Astrocyte of the cerebellum (primary cell): ENCODE measurements at regions not wholly inside any gene's neighbourhood (a gene's known extent, or its start where the extent isn't known, plus 50 kb on each side); places are given as distances from the start of the nearest gene placed in this dataset.

ENCODE experiments used
- DNase-seq: peaks from one replicate; pipeline ENCODE4 v3.0.0-alpha.2; 2011; ENCODE audit warnings: low read depth
- H3K4me3 ChIP-seq: 2 replicates; pipeline ENCODE4 v1.5.1; 2011; ENCODE audit warnings: mild to moderate bottlenecking, low read depth, low read length, moderate library complexity
- in situ Hi-C: cut with HindIII; loops from 2 replicates; pipeline ENCODE4 v1.10.0; 2017; ENCODE audit warnings: low sequenced_read_pairs
- TF ChIP-seq, protein P1 (sequence below): IDR thresholded peaks from 2 replicates; pipeline ENCODE4 v1.5.1; 2012; ENCODE audit warnings: low read length, low read depth, moderate library complexity, mild to moderate bottlenecking; ENCODE audit errors: missing control alignments

DNA sequence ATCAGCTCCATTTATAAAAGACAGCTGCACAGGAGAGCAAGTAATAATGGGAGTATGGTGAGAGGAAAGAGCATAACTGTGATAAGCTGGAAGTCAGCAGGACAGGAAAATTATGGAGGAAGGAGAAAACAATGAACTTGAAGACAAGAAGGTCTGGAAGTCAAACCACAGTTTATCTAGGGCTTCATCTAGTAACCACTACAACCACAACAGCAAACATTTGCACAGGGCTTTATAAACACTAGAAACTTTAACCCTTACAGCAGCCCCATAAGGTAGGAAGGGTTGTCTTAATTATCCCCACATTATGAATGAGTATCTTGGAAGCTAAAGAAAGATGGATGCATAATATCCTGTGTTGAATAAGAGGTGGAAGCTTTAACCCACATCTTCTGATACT lies 820.8 kb downstream of the IGSF11 start:
- no peak for DNase-seq
- H3K4me3 ChIP-seq = no peak overlapping the region
- TF ChIP-seq, protein P1, sequence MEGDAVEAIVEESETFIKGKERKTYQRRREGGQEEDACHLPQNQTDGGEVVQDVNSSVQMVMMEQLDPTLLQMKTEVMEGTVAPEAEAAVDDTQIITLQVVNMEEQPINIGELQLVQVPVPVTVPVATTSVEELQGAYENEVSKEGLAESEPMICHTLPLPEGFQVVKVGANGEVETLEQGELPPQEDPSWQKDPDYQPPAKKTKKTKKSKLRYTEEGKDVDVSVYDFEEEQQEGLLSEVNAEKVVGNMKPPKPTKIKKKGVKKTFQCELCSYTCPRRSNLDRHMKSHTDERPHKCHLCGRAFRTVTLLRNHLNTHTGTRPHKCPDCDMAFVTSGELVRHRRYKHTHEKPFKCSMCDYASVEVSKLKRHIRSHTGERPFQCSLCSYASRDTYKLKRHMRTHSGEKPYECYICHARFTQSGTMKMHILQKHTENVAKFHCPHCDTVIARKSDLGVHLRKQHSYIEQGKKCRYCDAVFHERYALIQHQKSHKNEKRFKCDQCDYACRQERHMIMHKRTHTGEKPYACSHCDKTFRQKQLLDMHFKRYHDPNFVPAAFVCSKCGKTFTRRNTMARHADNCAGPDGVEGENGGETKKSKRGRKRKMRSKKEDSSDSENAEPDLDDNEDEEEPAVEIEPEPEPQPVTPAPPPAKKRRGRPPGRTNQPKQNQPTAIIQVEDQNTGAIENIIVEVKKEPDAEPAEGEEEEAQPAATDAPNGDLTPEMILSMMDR = no peak
- in situ Hi-C loops = no loop called here

DNA sequence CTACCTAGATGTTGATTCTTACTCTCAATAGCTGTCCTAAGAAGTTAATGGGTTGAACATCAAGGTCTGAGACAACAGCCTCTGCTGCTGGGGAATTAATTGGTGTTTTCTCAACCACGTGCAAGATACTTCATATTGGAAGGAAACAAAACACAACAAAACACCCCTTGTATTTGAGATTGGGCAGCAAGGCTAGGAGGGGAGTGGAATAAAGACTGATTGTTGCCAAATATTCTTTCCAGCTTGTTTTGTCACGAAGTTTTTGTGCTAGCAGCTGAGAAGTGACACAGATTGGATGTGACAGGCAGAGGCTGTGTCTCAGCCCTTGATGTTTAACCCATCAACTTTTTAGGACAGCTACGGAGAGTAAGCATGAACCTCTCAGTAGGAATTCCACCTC lies 808.4 kb downstream of the IGSF11 start:
- DNase-seq = no peak
- H3K4me3 ChIP-seq = no peak overlapping the region
- TF ChIP-seq, protein P1 = no peak
- in situ Hi-C loops = no loop called here

DNA sequence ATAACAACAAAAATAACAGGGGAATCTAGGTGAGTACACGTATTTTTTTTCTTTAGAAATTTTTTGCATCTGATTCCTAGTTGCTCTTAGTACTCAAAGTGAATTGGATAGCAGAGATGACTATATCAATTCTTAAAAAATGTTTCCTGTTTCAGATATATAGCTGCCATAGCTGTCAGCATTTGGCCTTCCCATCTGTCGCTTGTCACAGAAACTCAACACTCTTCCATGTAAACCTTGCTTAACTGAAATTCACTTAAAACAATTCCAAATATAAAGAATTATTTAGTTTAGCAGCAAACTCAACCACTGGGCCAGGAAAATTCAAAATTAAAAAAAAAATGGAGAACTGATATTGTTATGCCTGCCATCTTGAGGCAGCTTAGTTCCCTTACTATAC lies 807.5 kb downstream of the IGSF11 start:
- in situ Hi-C loops = no loop called here
- TF ChIP-seq, protein P1 = no peak
- no peak overlapping the region for H3K4me3 ChIP-seq

DNA sequence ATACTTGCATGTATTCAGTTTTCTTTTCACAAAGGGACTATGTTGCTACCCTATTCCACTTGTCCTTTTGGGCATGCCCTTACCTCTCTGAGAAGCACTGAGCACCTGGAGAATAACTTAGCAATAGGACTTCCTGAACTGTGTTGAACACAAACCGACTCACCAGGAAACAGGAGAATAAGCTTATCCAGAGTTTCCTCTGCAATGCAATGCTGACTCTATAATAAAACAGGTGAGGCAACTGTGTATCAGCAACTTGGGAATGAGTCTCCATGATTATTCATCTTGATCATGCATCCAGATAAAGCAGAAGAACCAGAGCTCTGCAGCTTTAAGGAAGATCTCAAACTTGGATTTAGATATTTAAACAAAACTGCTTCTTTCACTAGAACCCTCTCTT lies 806.5 kb downstream of the IGSF11 start:
- no peak overlapping the region for H3K4me3 ChIP-seq
- no peak for DNase-seq
- in situ Hi-C loops = no loop called here
- TF ChIP-seq, protein P1 = no peak

More for the DNA sequence above, 807.5 kb downstream of the IGSF11 start:
- DNase-seq = no peak

DNA sequence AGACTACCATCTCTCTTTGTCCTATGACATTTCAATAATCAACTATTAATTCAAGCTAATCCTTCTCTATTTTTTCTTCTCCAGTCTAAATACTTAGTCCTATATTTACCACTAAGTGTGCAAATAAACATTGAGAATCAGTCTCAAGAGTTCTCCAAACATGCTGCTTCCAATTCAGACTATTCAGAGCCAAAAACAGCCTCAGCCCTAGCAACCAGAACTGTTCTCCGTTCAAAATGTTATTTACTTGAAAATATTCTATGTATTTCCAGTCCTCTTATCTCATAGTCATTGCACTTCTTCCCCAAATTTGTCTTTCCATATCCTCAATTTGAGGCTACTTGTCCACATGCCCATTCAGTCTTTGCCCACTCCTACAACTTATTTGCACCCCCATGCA lies 805.5 kb downstream of the IGSF11 start:
- no peak overlapping the region for H3K4me3 ChIP-seq
- TF ChIP-seq, protein P1 = no peak
- in situ Hi-C loops = no loop called here
- DNase-seq = no peak

DNA sequence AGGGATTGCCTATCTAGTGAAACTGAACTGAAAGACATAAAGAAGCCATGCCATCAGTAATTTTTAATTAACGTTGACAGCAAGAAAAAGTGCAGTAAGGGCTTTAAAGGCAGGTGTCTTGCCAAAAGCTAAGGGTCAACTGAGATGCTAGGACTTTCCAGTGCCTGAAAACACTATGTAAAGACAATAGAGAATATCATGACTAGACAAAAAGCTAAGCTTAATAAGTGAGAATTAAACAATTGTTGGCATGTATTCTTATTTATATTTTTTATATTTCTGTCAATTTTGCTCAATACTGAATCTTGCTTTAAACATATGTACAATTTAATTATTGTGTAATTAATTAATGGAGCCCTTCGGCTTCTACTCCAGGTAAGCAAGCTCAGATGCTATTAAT lies 803.1 kb downstream of the IGSF11 start:
- DNase-seq = no peak
- in situ Hi-C loops = no loop called here
- no peak overlapping the region for H3K4me3 ChIP-seq
- TF ChIP-seq, protein P1 = no peak

DNA sequence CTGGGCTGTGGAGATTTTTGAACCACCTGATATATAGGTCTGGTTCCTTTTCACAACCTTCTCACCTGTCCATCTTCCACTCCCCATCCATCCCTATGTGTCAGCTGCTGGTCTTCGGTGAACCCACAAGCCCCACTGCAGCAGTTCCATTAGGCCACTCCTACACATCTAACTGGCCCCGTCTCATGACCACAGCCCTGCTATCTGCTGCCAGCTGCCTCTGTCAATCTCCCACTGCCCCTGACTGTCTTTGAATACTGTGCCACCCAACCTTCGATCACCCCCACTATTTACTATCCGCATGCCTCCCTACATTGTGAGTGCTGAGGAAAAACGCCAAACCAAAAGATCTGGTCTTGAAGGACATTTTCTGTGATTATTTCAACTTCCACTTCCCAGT lies 795.4 kb downstream of the IGSF11 start:
- in situ Hi-C loops = no loop called here

More for the DNA sequence above, 795.4 kb downstream of the IGSF11 start:
- no peak overlapping the region for H3K4me3 ChIP-seq
- TF ChIP-seq, protein P1 = no peak
- no peak for DNase-seq
